A549 (cell line): ENCODE measurements at regions not wholly inside any gene's neighbourhood (a gene's known extent, or its start where the extent isn't known, plus 50 kb on each side); places are given as distances from the start of the nearest gene placed in this dataset.

Experiments used
- ATAC-seq, 2 experiments: fragments of 200-7000 bp in 1 of 2; fragments of >200 bp in 1 of 2; cut with Nextera tagmentation in 1 of 2; cut with Tn5 transposase in 1 of 2; 3 replicates each; pipeline versions ENCODE4 v1.8.0 to v1.9.1; 2018 to 2020; ENCODE audit warnings: mild to moderate bottlenecking in 1 of 2, moderate library complexity in 1 of 2
- CTCF ChIA-PET: fragments of 300-600 bp; sonication (Branson Sonifier 250); formaldehyde crosslinking; extraction: SDS; loops from one replicate; lab custom pipeline; 2021; ENCODE audit warnings: antibody characterized with exemption, inconsistent platforms; lab: Yijun Ruan, JAX
- POLR2A ChIA-PET: fragments of 350-600 bp; formaldehyde crosslinking; extraction: SDS; loops from one replicate; lab custom pipeline; 2021; ENCODE audit warnings: antibody characterized with exemption, inconsistent platforms; lab: Yijun Ruan, JAX
- DNase-seq, 2 experiments: peaks; one replicate each; pipeline versions ENCODE4 v3.0.0 to v3.0.0-alpha.2; 2011 to 2016; ENCODE audit warnings: low read depth in 1 of 2, low spot score in 1 of 2
- FAIRE-seq: peaks from 2 replicates; lab custom pipeline; 2011; peaks lifted over from hg19 to GRCh38; lab: Jason Lieb, UNC
- H3K27ac ChIP-seq, 2 experiments: fragments of >200 bp; sonication (Bioruptor Twin); formaldehyde crosslinking; 3 replicates each; pipeline ENCODE4 v1.5.1; 2016 to 2017
- H3K4me1 ChIP-seq: fragments of >200 bp; sonication (Bioruptor Twin); formaldehyde crosslinking; 3 replicates; pipeline ENCODE4 v1.6.1; 2016
- H3K4me2 ChIP-seq: fragments of >200 bp; sonication (Bioruptor Twin); formaldehyde crosslinking; 3 replicates; pipeline ENCODE4 v1.6.1; 2016
- H3K4me3 ChIP-seq: fragments of >200 bp; sonication (Bioruptor Twin); formaldehyde crosslinking; 3 replicates; pipeline ENCODE4 v1.5.1; 2016
- H3K9me3 ChIP-seq: fragments of >200 bp; sonication (Bioruptor Twin); formaldehyde crosslinking; 3 replicates; pipeline ENCODE4 v1.6.1; 2016
- BHLHE40 ChIP-seq: IDR thresholded peaks from 2 replicates; pipeline ENCODE4 v1.6.1; 2012; ENCODE audit warnings: low read depth, low read length, inconsistent platforms
- CBX2 ChIP-seq: fragments of 200-600 bp; sonication (generic); IDR thresholded peaks from 2 replicates; pipeline ENCODE4 v1.6.1; 2016; ENCODE audit warnings: low read depth, mild to moderate bottlenecking, borderline replicate concordance
- E2F6 ChIP-seq: IDR thresholded peaks from 2 replicates; pipeline ENCODE4 v1.6.1; 2012; ENCODE audit warnings: low read depth, borderline replicate concordance
- EP300 ChIP-seq, 2 experiments: fragments of >200 bp; sonication (Bioruptor Twin); formaldehyde crosslinking; IDR thresholded peaks; 2 replicates in 1 of 2; 3 replicates in 1 of 2; pipeline ENCODE4 v1.6.1; 2016 to 2017
- FOSB ChIP-seq: fragments of 250-450 bp; sonication (Bioruptor Pico); IDR thresholded peaks from 2 replicates; pipeline ENCODE4 v1.5.0; 2020; ENCODE audit warnings: mild to moderate bottlenecking, moderate library complexity
- FOSL2 ChIP-seq, 2 experiments: fragments of 450-650 bp in 1 of 2; fragments of >200 bp in 1 of 2; sonication (Bioruptor Twin) in 1 of 2; formaldehyde crosslinking; IDR thresholded peaks; 2 replicates each; pipeline versions ENCODE4 v1.5.0 to v1.6.1; 2016 to 2020; ENCODE audit warnings: mild to moderate bottlenecking in 1 of 2, moderate library complexity in 1 of 2
- FOXS1 ChIP-seq: fragments of 250-450 bp; sonication (Bioruptor Pico); IDR thresholded peaks from 2 replicates; pipeline ENCODE4 v1.5.0; 2020; ENCODE audit warnings: mild to moderate bottlenecking, moderate library complexity
- GATA3 ChIP-seq: IDR thresholded peaks from 2 replicates; pipeline ENCODE4 v1.6.1; 2012; ENCODE audit warnings: borderline replicate concordance
- HES2 ChIP-seq: fragments of >200 bp; sonication (Bioruptor Twin); formaldehyde crosslinking; IDR thresholded peaks from 2 replicates; pipeline ENCODE4 v1.6.1; 2016
- HEYL ChIP-seq: fragments of 250-450 bp; sonication (Bioruptor Pico); IDR thresholded peaks from 2 replicates; pipeline ENCODE4 v1.8.0; 2021; ENCODE audit warnings: mild to moderate bottlenecking, moderate library complexity
- HMGXB4 ChIP-seq: fragments of 250-450 bp; sonication (Bioruptor Pico); IDR thresholded peaks from 2 replicates; pipeline ENCODE4 v1.5.0; 2021; ENCODE audit warnings: mild to moderate bottlenecking, moderate library complexity, borderline replicate concordance
- HOXA7 ChIP-seq: fragments of 250-450 bp; sonication (Bioruptor Pico); IDR thresholded peaks from 2 replicates; pipeline ENCODE4 v1.5.0; 2020; ENCODE audit warnings: mild to moderate bottlenecking, moderate library complexity
- HOXB13 ChIP-seq: fragments of 250-450 bp; sonication (Bioruptor Pico); IDR thresholded peaks from 2 replicates; pipeline ENCODE4 v1.5.0; 2020; ENCODE audit warnings: low read depth, mild to moderate bottlenecking, moderate library complexity
- JUNB ChIP-seq: fragments of >200 bp; sonication (Bioruptor Twin); formaldehyde crosslinking; IDR thresholded peaks from 2 replicates; pipeline ENCODE4 v1.6.1; 2016
- KDM1A ChIP-seq: fragments of 200-600 bp; sonication (generic); IDR thresholded peaks from 2 replicates; pipeline ENCODE4 v1.6.1; 2016; ENCODE audit warnings: low read depth, mild to moderate bottlenecking
- KDM5A ChIP-seq: fragments of 200-600 bp; sonication (generic); IDR thresholded peaks from 2 replicates; pipeline ENCODE4 v1.6.1; 2016; ENCODE audit warnings: antibody characterized with exemption, mild to moderate bottlenecking
- MAFK ChIP-seq: fragments of 450-650 bp; IDR thresholded peaks from 2 replicates; pipeline ENCODE4 v1.6.1; 2014; ENCODE audit not compliant: partially characterized antibody
- MAZ ChIP-seq: fragments of 150-350 bp; IDR thresholded peaks from 2 replicates; pipeline ENCODE4 v1.6.1; 2014; ENCODE audit warnings: antibody characterized with exemption, low read depth, low read length, borderline replicate concordance
- NFE2L2 ChIP-seq: fragments of 150-350 bp; conservative IDR thresholded peaks from 2 replicates; pipeline ENCODE4 v1.6.1; 2014; ENCODE audit warnings: low read length
- NPAS2 ChIP-seq: fragments of 250-450 bp; sonication (Bioruptor Pico); IDR thresholded peaks from 2 replicates; pipeline ENCODE4 v1.8.0; 2022; ENCODE audit warnings: mild to moderate bottlenecking, moderate library complexity, borderline replicate concordance
- PBX3 ChIP-seq: IDR thresholded peaks from 2 replicates; pipeline ENCODE4 v1.6.1; 2012
- POLR2AphosphoS2 ChIP-seq: conservative IDR thresholded peaks from 2 replicates; pipeline ENCODE4 v1.6.1; 2012; ENCODE audit warnings: low read length, improper control_type of control experiment, inconsistent platforms
- RCOR1 ChIP-seq: fragments of 150-350 bp; IDR thresholded peaks from 2 replicates; pipeline ENCODE4 v1.6.1; 2014; ENCODE audit warnings: antibody characterized with exemption, low read length, low read depth
- RFX5 ChIP-seq: fragments of 450-650 bp; IDR thresholded peaks from 2 replicates; pipeline ENCODE4 v1.7.1; 2014; ENCODE audit warnings: antibody characterized with exemption, mild to moderate bottlenecking, moderate library complexity
- RNF2 ChIP-seq: fragments of 200-600 bp; sonication (generic); IDR thresholded peaks from 2 replicates; pipeline ENCODE4 v1.6.1; 2016; ENCODE audit warnings: low read depth, mild to moderate bottlenecking, antibody characterized with exemption, moderate library complexity, borderline replicate concordance
- SMC3 ChIP-seq: fragments of >200 bp; sonication (Bioruptor Twin); formaldehyde crosslinking; IDR thresholded peaks from 3 replicates; pipeline ENCODE4 v1.6.1; 2018; ENCODE audit warnings: inconsistent platforms
- TFCP2L1 ChIP-seq: fragments of 250-450 bp; sonication (Bioruptor Pico); IDR thresholded peaks from 2 replicates; pipeline ENCODE4 v1.5.0; 2021; ENCODE audit warnings: mild to moderate bottlenecking
- TP53 ChIP-seq: fragments of 250-450 bp; sonication (Bioruptor Pico); IDR thresholded peaks from 2 replicates; pipeline ENCODE4 v1.5.0; 2021; ENCODE audit warnings: mild to moderate bottlenecking, moderate library complexity
- ZC3H11A ChIP-seq: fragments of 450-650 bp; IDR thresholded peaks from 2 replicates; pipeline ENCODE4 v1.6.1; 2014; ENCODE audit warnings: antibody characterized with exemption, mild to moderate bottlenecking
- ZFP36 ChIP-seq: fragments of 450-650 bp; IDR thresholded peaks from 2 replicates; pipeline ENCODE4 v1.6.1; 2014; ENCODE audit warnings: borderline replicate concordance; ENCODE audit not compliant: partially characterized antibody
- WGBS: methylation state at CpG from one replicate; pipeline ENCODE4 v1.1.6; 2017; ENCODE audit errors: missing lambda C conversion rate; 5-methylcytosine and 5-hydroxymethylcytosine counted together

GRCh38 chr17:33896263-33896662 lies 358.8 kb upstream of the CCL2 start:
- TF ChIP-seq E2F6 (no peak), PBX3 (no peak)
- FAIRE-seq: no peak
- H3K4me3 ChIP-seq: no peak overlapping the region
- 23% methylated on average over 6 of the region's 6 CpGs for WGBS
- POLR2A ChIA-PET: no interaction called here
- no peaks in the 10 kb centered on the region for H3K9me3 ChIP-seq
- no peak for ATAC-seq
- DNase-seq: no peak
- CTCF ChIA-PET: interaction anchor here (1.0 kb wide), 1 partner anchor 11 kb away, joined by 3 read pairs; no protein-coding TSS in a partner anchor
- H3K27ac ChIP-seq: no peak overlapping the region
- no peaks in the 10 kb centered on the region for H3K4me1 ChIP-seq
- no peak overlapping the region for H3K4me2 ChIP-seq

- ATAC-seq (no peak), DNase-seq (no peak), FAIRE-seq (no peak)
- ChIA-PET POLR2A (no interaction called here), CTCF (interaction anchor here (0.6 kb wide), 1 partner anchor 136 kb away, joined by 3 read pairs; no protein-coding TSS in a partner anchor)
- H3K4me2 ChIP-seq: no peak overlapping the region
- H3K4me3 ChIP-seq: no peak overlapping the region
- H3K4me1 ChIP-seq: no peaks in the 10 kb centered on the region
- no peaks in the 10 kb centered on the region for H3K9me3 ChIP-seq
- H3K27ac ChIP-seq: no peak overlapping the region
- 5% methylated on average over 2 of the region's 2 CpGs for WGBS
- TF ChIP-seq TP53 (CRISPR knock-in tag): no peak
- no peak for TF ChIP-seq ZC3H11A
- no peak for TF ChIP-seq RNF2
- TF ChIP-seq HEYL: no peak
- TF ChIP-seq TFCP2L1 (CRISPR knock-in tag): no peak
- no peak for TF ChIP-seq KDM1A
- no peak for TF ChIP-seq FOSL2 (IDR thresholded peaks at IDR 0.05)
- TF ChIP-seq FOSL2 (CRISPR knock-in tag; IDR thresholded peaks at IDR 0.05): no peak
- TF ChIP-seq EP300 (IDR thresholded peaks at IDR 0.05): no peak
- TF ChIP-seq NFE2L2: no peak
- TF ChIP-seq FOSB: no peak
- TF ChIP-seq FOXS1 (CRISPR knock-in tag): no peak
- no peak for TF ChIP-seq NPAS2 (CRISPR knock-in tag)
- no peak for TF ChIP-seq HMGXB4
- no peak for TF ChIP-seq RFX5
- no peak for TF ChIP-seq CBX2
- TF ChIP-seq PBX3: no peak
- TF ChIP-seq MAFK: no peak
- TF ChIP-seq HES2: no peak
Measured at GRCh38 chr17:33901085-33901484, 354.0 kb upstream of the CCL2 start.

GRCh38 chr17:33902901-33903449 lies 352.1 kb upstream of the CCL2 start:
- no peak for ATAC-seq
- POLR2A ChIA-PET: no interaction called here
- H3K4me2 ChIP-seq: no peak overlapping the region
- no peaks in the 10 kb centered on the region for H3K9me3 ChIP-seq
- no peak for DNase-seq
- no peaks in the 10 kb centered on the region for H3K4me1 ChIP-seq
- H3K4me3 ChIP-seq: no peak overlapping the region
- no peak for FAIRE-seq
- no peak overlapping the region for H3K27ac ChIP-seq
- CTCF ChIA-PET: interaction anchor here (1.4 kb wide), 1 partner anchor 35 kb away, joined by 3 read pairs; no protein-coding TSS in a partner anchor
- 0% methylated on average over 1 of the region's 1 CpG for WGBS
- TF ChIP-seq BHLHE40 (no peak), NFE2L2 (no peak), KDM1A (no peak), HES2 (no peak), CBX2 (no peak), FOXS1 (CRISPR knock-in tag) (no peak), POLR2AphosphoS2 (no peak), JUNB (no peak), HOXB13 (CRISPR knock-in tag) (no peak), ZFP36 (no peak), TP53 (CRISPR knock-in tag) (no peak), KDM5A (no peak), HOXA7 (CRISPR knock-in tag) (no peak), MAZ (no peak), SMC3 (no peak), GATA3 (no peak), RCOR1 (no peak)
